Keratinocyte (primary cell): ENCODE measurements at regions not wholly inside any gene's neighbourhood (a gene's known extent, or its start where the extent isn't known, plus 50 kb on each side); places are given as distances from the start of the nearest gene placed in this dataset.

Source experiments
- CTCF ChIP-seq, 3 experiments: IDR thresholded peaks in 1 of 3; conservative IDR thresholded peaks in 1 of 3; optimal IDR thresholded peaks in 1 of 3; 2 replicates in 2 of 3; 3 replicates in 1 of 3; pipeline versions ENCODE3 to v1.5.1; 2011; ENCODE audit warnings: low read length in 3 of 3, mild to moderate bottlenecking in 3 of 3, moderate library complexity in 2 of 3, control low read depth in 1 of 3, inconsistent platforms in 1 of 3; ENCODE audit not compliant: insufficient read depth in 2 of 3; ENCODE audit errors: extremely low read depth in 1 of 3
- EZH2 ChIP-seq: IDR thresholded peaks from one replicate; pipeline ENCODE4 v1.6.1; 2012; ENCODE audit warnings: inconsistent platforms, mild to moderate bottlenecking, low read length, moderate library complexity

GRCh38 chr16:52353249-52353648 lies 193.7 kb downstream of the TOX3 start:
- TF ChIP-seq CTCF (optimal IDR thresholded peaks at IDR 0.05 in 1 of 3, IDR thresholded peaks at IDR 0.05 in 1 of 3, conservative IDR thresholded peaks at IDR 0.05 in 1 of 3; ENCODE audit: extremely low read depth in 1 of 3, insufficient read depth in 2 of 3, low read length in 3 of 3) (no peak), EZH2 (no peak)
